GM21717 (cell line): ENCODE measurements at regions not wholly inside any gene's neighbourhood (a gene's known extent, or its start where the extent isn't known, plus 50 kb on each side); places are given as distances from the start of the nearest gene placed in this dataset.

ENCODE experiments used
- ATAC-seq: cut with Tn5 transposase; IDR thresholded peaks from one replicate; pipeline ENCODE4 v1.9.1; 2021; ENCODE audit warnings: mild to moderate bottlenecking, moderate library complexity; ENCODE audit not compliant: unreplicated experiment

DNA sequence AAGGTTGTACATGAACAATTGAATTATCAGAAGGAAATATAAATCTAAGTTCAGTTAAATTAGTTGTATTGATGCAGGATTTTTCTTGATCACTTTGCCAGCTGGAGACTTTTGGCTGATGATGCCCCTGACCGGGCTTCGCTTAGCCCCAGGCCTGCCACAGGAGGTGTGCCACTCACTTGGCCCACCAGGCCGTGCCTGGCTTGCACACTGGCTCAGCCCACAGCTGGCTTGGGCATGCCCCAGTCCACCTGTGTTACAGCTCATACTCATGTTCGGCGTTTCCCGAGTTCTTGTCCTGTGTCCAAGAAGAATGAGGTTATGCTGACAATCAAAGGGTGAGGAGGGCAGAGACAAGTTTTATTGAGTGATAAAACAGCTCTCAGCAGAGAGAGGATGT, 773.9 kb upstream of the FANCL start:
- ATAC-seq = no peak

GRCh38 chr2:59012971-59013370, 771.8 kb upstream of the FANCL start:
- ATAC-seq = no peak

DNA sequence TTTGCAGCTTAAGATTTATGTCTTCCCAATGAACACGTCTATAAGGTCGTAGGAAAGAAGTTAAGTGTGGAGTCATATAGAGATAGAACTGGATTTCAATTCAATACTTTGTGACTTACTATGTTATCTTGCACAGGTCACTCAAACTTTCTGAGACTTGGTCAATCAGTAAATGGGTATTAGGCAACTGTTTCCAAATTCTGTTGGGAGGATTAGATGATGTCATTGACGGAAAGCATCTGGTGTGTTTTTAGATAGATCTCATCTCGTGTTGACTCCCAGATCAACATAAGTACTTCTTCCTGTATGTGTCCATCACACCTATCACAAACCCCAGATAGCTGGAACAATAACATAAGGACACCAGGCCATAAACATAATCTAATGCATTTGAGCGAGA, 771.1 kb upstream of the FANCL start:
- no peak for ATAC-seq

DNA sequence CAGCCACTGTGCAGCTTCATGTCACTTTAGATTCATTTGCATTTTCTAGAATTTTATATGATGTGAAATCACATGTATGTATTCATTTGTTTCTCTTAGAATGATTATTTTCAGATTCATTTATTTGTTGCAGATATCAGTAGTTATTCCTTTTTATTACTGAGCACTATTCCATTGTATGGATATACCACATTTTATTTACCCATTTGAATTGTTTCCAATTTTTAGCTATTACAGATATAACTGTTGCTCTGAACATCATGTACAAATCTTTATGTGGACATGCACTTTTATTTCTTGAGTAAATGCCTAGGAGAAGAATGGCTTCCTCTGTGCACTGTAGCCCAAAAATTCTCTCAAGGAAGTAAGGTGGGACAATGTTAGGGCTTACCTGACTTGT, 767.8 kb upstream of the FANCL start:
- ATAC-seq = no peak

DNA sequence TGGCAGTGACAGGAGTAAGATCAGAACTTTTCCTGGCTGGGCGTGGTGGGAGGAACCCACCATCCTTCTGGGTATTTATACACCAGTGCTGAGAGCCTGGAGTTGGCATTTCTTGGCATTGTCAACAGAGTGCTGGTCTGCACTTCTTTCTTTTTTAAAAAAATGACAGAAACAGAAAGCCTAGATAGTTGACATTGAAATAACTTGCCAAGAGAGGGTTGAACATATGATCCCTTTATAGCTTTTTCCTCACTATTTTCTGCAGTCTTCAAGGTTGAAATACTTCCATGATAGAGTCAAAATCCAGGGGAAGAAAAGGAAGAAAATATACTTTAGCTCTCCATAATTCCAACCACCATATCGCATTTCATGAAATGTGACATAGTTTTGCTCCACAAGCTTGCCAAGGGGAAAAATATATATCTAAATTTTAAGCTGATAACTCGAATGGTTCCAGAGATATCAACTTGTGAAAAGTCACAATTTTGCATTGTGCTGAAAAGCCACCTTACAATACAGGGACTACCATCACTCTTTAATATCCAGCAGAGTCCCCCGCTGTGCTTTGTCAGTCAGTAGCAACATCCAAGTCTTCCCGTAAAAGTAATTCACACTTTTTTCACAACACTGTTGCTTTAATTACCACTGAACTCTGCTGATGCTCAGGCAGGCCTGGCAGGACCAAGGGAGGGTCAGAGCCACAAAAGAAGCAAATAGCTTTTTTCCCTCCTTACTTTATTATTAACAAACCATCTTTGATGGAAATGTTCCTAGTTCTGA, 764.9 kb upstream of the FANCL start:
- no peak for ATAC-seq

DNA sequence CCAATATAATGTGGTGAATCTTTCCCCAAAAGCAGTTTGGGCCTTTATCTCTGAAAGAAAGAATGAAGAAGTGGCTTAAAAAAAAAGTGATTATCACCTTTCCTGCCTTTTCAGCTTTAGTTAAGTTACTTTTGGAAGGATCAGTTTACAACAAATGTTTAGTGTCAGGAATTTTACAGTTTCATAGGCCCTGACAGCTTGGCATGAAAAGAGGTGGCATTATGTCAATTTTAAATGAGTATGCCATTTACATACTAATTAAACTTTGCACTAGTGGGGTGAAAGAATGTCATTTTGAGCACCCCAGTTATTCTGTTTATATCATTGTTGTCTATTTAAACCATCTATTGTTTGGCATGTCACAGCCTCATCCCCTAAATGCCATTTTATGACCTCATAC, 763.5 kb upstream of the FANCL start:
- ATAC-seq = no peak

DNA sequence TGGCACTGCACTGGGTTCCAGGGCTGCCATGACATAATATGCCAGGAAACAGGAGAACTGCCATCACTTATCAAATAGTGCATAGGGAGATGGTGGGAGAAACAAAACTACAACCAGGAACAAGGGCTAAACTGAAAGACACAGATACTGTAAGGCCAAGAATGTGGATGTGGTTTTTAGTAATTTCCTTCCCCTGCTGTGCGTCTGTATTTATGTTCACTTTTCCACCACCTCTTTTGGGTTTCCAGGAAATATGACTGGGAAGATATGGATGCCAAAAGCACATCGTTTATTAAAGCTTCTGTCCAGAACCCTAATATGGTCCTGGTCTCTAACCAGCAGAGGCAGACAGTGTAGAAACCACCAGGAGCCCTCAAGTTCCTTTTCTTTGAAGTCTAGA, 759.7 kb upstream of the FANCL start:
- ATAC-seq = no peak

DNA sequence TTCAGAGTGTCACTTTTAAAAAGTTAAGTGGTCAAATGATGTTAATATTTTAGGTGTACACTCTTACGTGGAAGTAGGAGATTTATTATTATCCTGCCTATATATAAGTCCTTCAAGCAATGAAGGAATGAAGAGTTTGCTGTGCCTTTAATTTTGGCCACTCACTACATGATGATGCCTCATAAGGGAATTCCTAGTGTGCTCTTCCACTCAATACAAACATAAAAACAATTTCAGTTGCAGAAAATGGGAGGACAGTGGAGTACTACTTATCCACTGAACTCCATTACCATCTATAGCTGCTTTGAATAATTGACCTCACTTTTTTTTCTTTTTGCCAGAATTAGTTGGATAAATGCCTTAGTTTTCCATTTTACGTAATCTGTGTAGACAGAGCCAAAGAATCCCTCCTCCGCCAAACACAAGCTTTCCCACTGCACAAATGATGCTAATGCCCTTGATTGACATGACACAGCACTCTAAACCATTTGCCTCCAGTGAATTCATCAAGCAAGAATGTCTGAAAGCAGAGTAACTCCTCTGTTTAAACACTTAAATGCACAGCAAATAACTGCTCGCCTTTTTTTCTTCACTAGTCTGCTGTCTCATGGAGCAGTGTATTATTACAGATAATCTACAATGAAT, 751.1 kb upstream of the FANCL start:
- no peak for ATAC-seq

- ATAC-seq = no peak
Observed at GRCh38 chr2:58991357-58991756, 750.2 kb upstream of the FANCL start.

- no peak for ATAC-seq
Observed at GRCh38 chr2:58985541-58985940, 744.4 kb upstream of the FANCL start.

DNA sequence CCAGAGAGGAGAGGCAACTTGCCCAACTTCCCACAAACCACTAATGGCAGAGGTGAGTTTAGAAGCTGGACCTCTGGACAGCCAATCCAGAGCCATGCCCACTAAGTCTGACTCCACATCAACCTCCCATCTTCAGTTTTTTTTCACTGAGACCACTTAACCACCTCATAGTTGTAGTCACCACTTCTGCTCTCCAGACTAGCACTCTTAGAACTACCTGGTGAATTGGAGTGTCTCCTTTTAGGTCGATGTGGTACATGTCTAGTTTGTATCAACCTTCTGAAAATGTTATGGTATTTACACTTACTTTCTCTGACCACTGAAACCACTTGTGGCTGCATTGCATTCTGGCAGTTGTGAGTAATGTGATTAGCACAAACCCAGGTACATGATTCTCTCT, 743.6 kb upstream of the FANCL start:
- no peak for ATAC-seq

GRCh38 chr2:58983111-58983510, 742.0 kb upstream of the FANCL start:
- ATAC-seq = no peak

- no peak for ATAC-seq
Observed at GRCh38 chr2:58981237-58981636, 740.1 kb upstream of the FANCL start.

GRCh38 chr2:58976375-58977071, 735.4 kb upstream of the FANCL start:
- ATAC-seq = no peak

GRCh38 chr2:58974881-58975280, 733.8 kb upstream of the FANCL start:
- no peak for ATAC-seq

DNA sequence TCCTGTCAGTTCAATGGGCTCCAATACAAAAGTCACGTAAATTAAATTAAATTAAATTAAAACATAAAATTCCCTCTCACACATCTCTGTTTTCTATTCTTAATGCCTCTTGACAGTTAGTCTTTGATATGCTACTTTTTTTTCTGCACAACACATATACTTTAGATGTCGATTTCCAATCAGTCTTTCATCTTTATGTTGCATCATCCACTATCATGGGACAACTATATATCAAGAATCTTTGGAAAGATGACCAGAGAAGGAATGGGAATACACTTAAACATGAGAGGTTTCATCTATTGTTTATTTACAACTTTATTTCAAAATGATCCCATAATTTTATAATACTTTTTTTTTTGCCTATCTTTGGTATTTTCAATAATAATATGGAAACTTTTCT, 733.3 kb upstream of the FANCL start:
- ATAC-seq = no peak

- no peak for ATAC-seq
Observed at GRCh38 chr2:58973811-58974281, 732.7 kb upstream of the FANCL start.

- no peak for ATAC-seq
Observed at GRCh38 chr2:58972737-58973136, 731.6 kb upstream of the FANCL start.

DNA sequence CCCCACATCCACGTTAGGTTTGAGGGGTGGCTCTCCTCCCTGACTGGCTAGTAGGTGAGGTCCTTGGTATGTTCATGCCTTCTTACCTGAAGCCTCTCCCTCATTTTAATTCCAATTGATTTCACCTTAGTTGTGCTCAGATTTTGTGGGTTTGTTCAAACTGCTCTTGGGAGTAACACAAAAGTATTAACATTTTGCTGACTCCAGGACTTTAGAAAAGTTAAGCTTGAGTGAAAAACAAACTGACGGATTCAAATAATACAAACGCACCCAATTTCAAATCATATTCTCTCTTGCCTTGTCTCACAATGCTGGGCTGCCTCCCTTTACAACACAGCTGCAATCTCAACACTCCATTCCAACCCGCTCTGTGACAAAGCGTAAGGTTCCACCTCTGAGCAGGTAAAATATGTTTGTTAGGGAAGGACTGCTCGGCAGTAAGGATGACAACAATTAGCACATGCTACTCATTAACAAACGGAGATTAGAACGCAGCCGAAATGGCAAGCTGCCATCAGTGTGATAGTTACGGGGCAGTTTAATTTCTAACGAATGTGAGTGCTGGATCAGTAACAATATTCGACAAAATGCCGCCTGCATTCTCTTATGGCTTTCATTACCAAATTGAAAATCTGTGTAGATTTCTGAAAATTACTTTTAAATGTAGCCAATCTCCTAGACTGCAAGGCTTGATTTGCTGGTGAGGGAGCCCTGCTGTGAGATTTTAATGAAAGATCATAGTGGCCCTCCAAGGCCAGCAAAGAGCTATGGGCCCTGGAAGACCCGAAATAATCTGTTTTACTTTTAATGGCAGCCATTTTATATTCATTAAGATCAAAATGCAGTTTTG, 730.6 kb upstream of the FANCL start:
- ATAC-seq = no peak

DNA sequence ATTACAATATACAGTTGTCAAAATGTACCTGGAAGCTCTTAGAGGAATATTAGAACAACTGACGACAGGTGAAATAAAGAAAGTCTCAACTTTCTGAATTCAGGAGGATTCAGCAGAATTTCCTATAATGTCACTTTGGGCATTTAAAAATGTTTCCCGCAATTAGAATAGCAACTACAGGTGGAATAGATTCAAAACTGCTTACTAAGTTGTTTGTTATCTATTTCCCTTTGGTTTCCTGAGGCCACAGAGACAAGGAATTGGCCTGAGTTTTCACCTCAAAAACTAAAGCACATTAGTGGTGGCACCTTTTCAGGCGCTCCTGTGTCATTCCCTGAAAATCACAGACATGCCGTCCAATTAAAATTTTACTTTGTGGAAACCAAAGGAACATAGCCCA, 729.2 kb upstream of the FANCL start:
- no peak for ATAC-seq

DNA sequence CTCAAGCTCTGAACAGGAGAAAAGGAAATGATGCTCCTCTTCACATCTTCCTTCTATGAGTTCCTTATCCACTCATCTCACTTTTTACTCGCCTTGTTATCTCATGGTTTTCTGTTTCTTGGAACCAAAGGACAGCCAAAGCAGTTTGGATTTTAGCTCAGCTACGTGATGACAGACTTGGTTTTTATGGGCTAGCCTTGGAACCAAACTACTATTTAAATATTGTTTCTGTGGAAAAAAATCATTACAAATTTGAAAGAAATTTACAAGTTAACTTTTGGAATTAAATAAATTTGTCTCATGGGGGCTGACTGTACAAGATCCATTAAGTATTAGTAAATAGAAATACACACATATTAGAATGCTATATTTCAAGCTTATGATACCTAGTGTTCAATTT, 727.8 kb upstream of the FANCL start:
- ATAC-seq = no peak
